Subcutaneous abdominal adipose tissue (tissue), 5 donors: ENCODE measurements at regions not wholly inside any gene's neighbourhood (a gene's known extent, or its start where the extent isn't known, plus 50 kb on each side); places are given as distances from the start of the nearest gene placed in this dataset.

Experiments
- H3K27ac ChIP-seq: one replicate; pipeline ENCODE4 v1.7.0; 2013; ENCODE audit warnings: low read depth, mild to moderate bottlenecking, inconsistent platforms, low read length, moderate library complexity
- H3K27me3 ChIP-seq, 5 donors: one replicate each; pipeline ENCODE4 v1.7.0; 2013; ENCODE audit warnings: low read length in 5 of 5, inconsistent platforms in 1 of 5; ENCODE audit not compliant: control insufficient read depth in 5 of 5, insufficient read depth in 4 of 5
- H3K36me3 ChIP-seq, 5 donors: one replicate each; pipeline ENCODE4 v1.7.0; 2013; ENCODE audit warnings: low read length in 5 of 5; ENCODE audit not compliant: control insufficient read depth in 5 of 5, insufficient read depth in 5 of 5
- H3K4me1 ChIP-seq, 5 donors: one replicate each; pipeline ENCODE4 v1.7.0; 2013; ENCODE audit warnings: low read length in 5 of 5, mild to moderate bottlenecking in 3 of 5, moderate library complexity in 1 of 5; ENCODE audit not compliant: control insufficient read depth in 5 of 5, insufficient read depth in 5 of 5
- H3K4me3 ChIP-seq, 5 donors: one replicate each; pipeline ENCODE4 v1.7.0; 2013; ENCODE audit warnings: low read length in 5 of 5, low read depth in 1 of 5
- H3K9ac ChIP-seq, 5 donors: one replicate each; pipeline ENCODE4 v1.7.0; 2013; ENCODE audit warnings: low read length in 5 of 5, mild to moderate bottlenecking in 4 of 5, moderate library complexity in 3 of 5
- H3K9me3 ChIP-seq, 5 donors: one replicate each; pipeline ENCODE4 v1.7.0; 2013; ENCODE audit warnings: low read length in 5 of 5; ENCODE audit not compliant: control insufficient read depth in 5 of 5
- donor health status: healthy.
- donor health status: healthy.
- donor health status: healthy.
- donor health status: healthy.
- donor health status: healthy.

- Histone ChIP-seq H3K27ac (no peak overlapping the region), H3K4me1 (no peaks in the 10 kb centered on the region), H3K4me3 (no peak overlapping the region), H3K27me3 (no peaks in the 10 kb centered on the region), H3K9ac (no peak overlapping the region), H3K9me3 (peaks cover 0 to 7% (median 2%) of the 10 kb centered on the region in 5 donors), H3K36me3 (no peaks in the 10 kb centered on the region)
These were observed 463.9 kb upstream of the PCDH7 start for GRCh38 chr4:30256116-30256832.

- H3K4me3 ChIP-seq: no peak overlapping the region
- H3K27ac ChIP-seq: no peak overlapping the region
- peaks cover 0 to 4% (median 0%) of the 10 kb centered on the region in 5 donors for H3K9me3 ChIP-seq
- H3K36me3 ChIP-seq: no peaks in the 10 kb centered on the region
- no peaks in the 10 kb centered on the region for H3K4me1 ChIP-seq
- no peaks in the 10 kb centered on the region for H3K27me3 ChIP-seq
- no peak overlapping the region for H3K9ac ChIP-seq
These were observed 461.2 kb upstream of the PCDH7 start for GRCh38 chr4:30258949-30259348.

GRCh38 chr4:30262379-30262778 is 457.8 kb upstream of the PCDH7 start:
- Histone ChIP-seq H3K9ac (no peak overlapping the region), H3K27me3 (no peaks in the 10 kb centered on the region), H3K4me1 (no peaks in the 10 kb centered on the region), H3K4me3 (no peak overlapping the region), H3K36me3 (no peaks in the 10 kb centered on the region), H3K9me3 (no peaks in the 10 kb centered on the region), H3K27ac (no peak overlapping the region)

GRCh38 chr4:30264465-30264864 is 455.7 kb upstream of the PCDH7 start:
- H3K9me3 ChIP-seq: no peaks in the 10 kb centered on the region
- H3K27ac ChIP-seq: no peak overlapping the region
- H3K4me3 ChIP-seq: no peak overlapping the region
- no peaks in the 10 kb centered on the region for H3K27me3 ChIP-seq
- peaks cover 0 to 4% (median 0%) of the 10 kb centered on the region in 5 donors for H3K4me1 ChIP-seq
- H3K36me3 ChIP-seq: no peaks in the 10 kb centered on the region
- H3K9ac ChIP-seq: no peak overlapping the region

- no peaks in the 10 kb centered on the region for H3K36me3 ChIP-seq
- H3K27me3 ChIP-seq: no peaks in the 10 kb centered on the region
- H3K9me3 ChIP-seq: no peaks in the 10 kb centered on the region
- H3K9ac ChIP-seq: no peak overlapping the region
- no peak overlapping the region for H3K27ac ChIP-seq
- H3K4me1 ChIP-seq: peaks cover 0 to 4% (median 0%) of the 10 kb centered on the region in 5 donors
- no peak overlapping the region for H3K4me3 ChIP-seq
These were observed 454.5 kb upstream of the PCDH7 start for GRCh38 chr4:30265716-30266115.

GRCh38 chr4:30268370-30268769 is 451.8 kb upstream of the PCDH7 start:
- Histone ChIP-seq H3K27ac (no peak overlapping the region), H3K36me3 (no peaks in the 10 kb centered on the region), H3K27me3 (no peaks in the 10 kb centered on the region), H3K4me1 (peaks cover 0 to 4% (median 0%) of the 10 kb centered on the region in 5 donors), H3K9ac (no peak overlapping the region), H3K9me3 (no peaks in the 10 kb centered on the region), H3K4me3 (no peak overlapping the region)

GRCh38 chr4:30269850-30270249 is 450.3 kb upstream of the PCDH7 start:
- Histone ChIP-seq H3K4me3 (no peak overlapping the region), H3K36me3 (no peaks in the 10 kb centered on the region), H3K27ac (no peak overlapping the region), H3K9ac (no peak overlapping the region), H3K4me1 (peaks cover 0 to 4% (median 0%) of the 10 kb centered on the region in 5 donors), H3K9me3 (no peaks in the 10 kb centered on the region), H3K27me3 (no peaks in the 10 kb centered on the region)

GRCh38 chr4:30281986-30282385 is 438.2 kb upstream of the PCDH7 start:
- no peaks in the 10 kb centered on the region for H3K9me3 ChIP-seq
- no peak overlapping the region for H3K27ac ChIP-seq

GRCh38 chr4:30283336-30283735 is 436.8 kb upstream of the PCDH7 start:
- Histone ChIP-seq H3K36me3 (no peaks in the 10 kb centered on the region), H3K4me3 (no peak overlapping the region), H3K27ac (no peak overlapping the region), H3K27me3 (no peaks in the 10 kb centered on the region), H3K4me1 (no peaks in the 10 kb centered on the region), H3K9ac (no peak overlapping the region), H3K9me3 (no peaks in the 10 kb centered on the region)

More at GRCh38 chr4:30281986-30282385, 438.2 kb upstream of the PCDH7 start:
- no peaks in the 10 kb centered on the region for H3K27me3 ChIP-seq
- H3K4me1 ChIP-seq: no peaks in the 10 kb centered on the region
- no peak overlapping the region for H3K4me3 ChIP-seq
- H3K36me3 ChIP-seq: no peaks in the 10 kb centered on the region
- no peak overlapping the region for H3K9ac ChIP-seq

GRCh38 chr4:30294295-30294694 is 425.9 kb upstream of the PCDH7 start:
- no peak overlapping the region for H3K4me3 ChIP-seq
- H3K9ac ChIP-seq: no peak overlapping the region
- no peak overlapping the region for H3K27ac ChIP-seq
- H3K9me3 ChIP-seq: peaks cover 0 to 5% (median 0%) of the 10 kb centered on the region in 5 donors
- H3K27me3 ChIP-seq: no peaks in the 10 kb centered on the region
- no peaks in the 10 kb centered on the region for H3K36me3 ChIP-seq
- no peaks in the 10 kb centered on the region for H3K4me1 ChIP-seq
